Endodermal cell (in vitro differentiated cells): ENCODE measurements at regions not wholly inside any gene's neighbourhood (a gene's known extent, or its start where the extent isn't known, plus 50 kb on each side); places are given as distances from the start of the nearest gene placed in this dataset.

Source experiments
- DNase-seq: peaks from one replicate; pipeline ENCODE4 v3.0.0-alpha.2; 2017
- H3K27ac ChIP-seq: 2 replicates; pipeline ENCODE4 v1.5.1; 2013; ENCODE audit warnings: mild to moderate bottlenecking, low read depth, low read length, moderate library complexity
- H3K27me3 ChIP-seq: 2 replicates; pipeline ENCODE4 v1.6.1; 2013; ENCODE audit warnings: mild to moderate bottlenecking, low read length, moderate library complexity; ENCODE audit not compliant: insufficient read depth, control insufficient read depth, poor library complexity, severe bottlenecking
- H3K36me3 ChIP-seq: 2 replicates; pipeline ENCODE4 v1.7.0; 2013; ENCODE audit warnings: mild to moderate bottlenecking, low read length, moderate library complexity; ENCODE audit not compliant: control insufficient read depth, insufficient read depth
- H3K4me1 ChIP-seq: one replicate; pipeline ENCODE4 v1.7.0; 2013; ENCODE audit warnings: low read length; ENCODE audit not compliant: control insufficient read depth, insufficient read depth
- H3K4me3 ChIP-seq: 2 replicates; pipeline ENCODE4 v1.5.1; 2013; ENCODE audit warnings: mild to moderate bottlenecking, low read length, moderate library complexity
- H3K9ac ChIP-seq: 2 replicates; pipeline ENCODE4 v1.6.1; 2013; ENCODE audit warnings: mild to moderate bottlenecking, low read length, moderate library complexity; ENCODE audit not compliant: poor library complexity, severe bottlenecking; ENCODE audit errors: extremely low read depth
- H3K9me3 ChIP-seq: 2 replicates; pipeline ENCODE4 v1.6.1; 2013; ENCODE audit warnings: mild to moderate bottlenecking, low read length, moderate library complexity; ENCODE audit not compliant: control insufficient read depth
- H3K27ac Mint-ChIP-seq: 2 replicates; pipeline ENCODE4 v1.8.0; 2020; ENCODE audit warnings: mixed read lengths
- H3K27me3 Mint-ChIP-seq: 2 replicates; pipeline ENCODE4 v1.8.0; 2021; ENCODE audit warnings: mild to moderate bottlenecking, mixed read lengths; ENCODE audit not compliant: insufficient read depth
- H3K36me3 Mint-ChIP-seq: 2 replicates; pipeline ENCODE4 v1.8.0; 2020; ENCODE audit warnings: low read depth, mixed read lengths
- H3K4me1 Mint-ChIP-seq: 2 replicates; pipeline ENCODE4 v1.8.0; 2020; ENCODE audit warnings: mixed read lengths
- H3K4me3 Mint-ChIP-seq: 2 replicates; pipeline ENCODE4 v1.8.0; 2020; ENCODE audit warnings: mild to moderate bottlenecking, moderate library complexity, mixed read lengths
- H3K9me3 Mint-ChIP-seq: 2 replicates; pipeline ENCODE4 v1.8.0; 2020; ENCODE audit warnings: mild to moderate bottlenecking, mixed read lengths
- WGBS, 2 experiments: methylation state at CpG; one replicate each; pipeline versions ENCODE4 v1.1.5 to v1.1.7; 2013; ENCODE audit warnings: missing lambda C conversion rate in 2 of 2, mixed read lengths in 1 of 2; ENCODE audit not compliant: insufficient coverage in 1 of 2, insufficient read length in 1 of 2; 5-methylcytosine and 5-hydroxymethylcytosine counted together
- TF ChIP-seq, protein P1 (sequence below): fragments of 200-600 bp; sonication (generic); conservative IDR thresholded peaks from 2 replicates; pipeline ENCODE4 v1.5.0; 2021; ENCODE audit warnings: antibody characterized with exemption, mild to moderate bottlenecking

DNA sequence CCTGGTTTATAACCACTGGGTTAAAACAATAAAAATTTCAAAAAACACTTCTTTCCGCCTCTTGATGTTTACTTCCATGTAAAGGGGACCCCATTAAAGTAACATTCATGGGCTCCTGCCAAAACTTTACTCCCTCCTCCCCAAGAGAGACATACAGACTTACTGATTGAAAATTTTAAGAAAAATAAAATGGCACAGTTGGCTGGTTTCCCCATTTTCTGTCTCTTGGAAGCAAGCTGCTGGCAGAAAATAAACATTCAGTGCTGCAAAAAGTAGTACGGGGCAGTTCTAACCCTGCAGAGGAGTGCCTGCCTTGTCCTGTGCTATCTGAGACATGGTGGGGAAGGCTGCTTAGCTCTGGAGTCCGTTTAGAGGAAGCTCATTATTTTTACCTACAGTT lies 187.3 kb upstream of the INTU start:
- H3K4me1 Mint-ChIP-seq = no peaks in the 10 kb centered on the region
- TF ChIP-seq, protein P1, sequence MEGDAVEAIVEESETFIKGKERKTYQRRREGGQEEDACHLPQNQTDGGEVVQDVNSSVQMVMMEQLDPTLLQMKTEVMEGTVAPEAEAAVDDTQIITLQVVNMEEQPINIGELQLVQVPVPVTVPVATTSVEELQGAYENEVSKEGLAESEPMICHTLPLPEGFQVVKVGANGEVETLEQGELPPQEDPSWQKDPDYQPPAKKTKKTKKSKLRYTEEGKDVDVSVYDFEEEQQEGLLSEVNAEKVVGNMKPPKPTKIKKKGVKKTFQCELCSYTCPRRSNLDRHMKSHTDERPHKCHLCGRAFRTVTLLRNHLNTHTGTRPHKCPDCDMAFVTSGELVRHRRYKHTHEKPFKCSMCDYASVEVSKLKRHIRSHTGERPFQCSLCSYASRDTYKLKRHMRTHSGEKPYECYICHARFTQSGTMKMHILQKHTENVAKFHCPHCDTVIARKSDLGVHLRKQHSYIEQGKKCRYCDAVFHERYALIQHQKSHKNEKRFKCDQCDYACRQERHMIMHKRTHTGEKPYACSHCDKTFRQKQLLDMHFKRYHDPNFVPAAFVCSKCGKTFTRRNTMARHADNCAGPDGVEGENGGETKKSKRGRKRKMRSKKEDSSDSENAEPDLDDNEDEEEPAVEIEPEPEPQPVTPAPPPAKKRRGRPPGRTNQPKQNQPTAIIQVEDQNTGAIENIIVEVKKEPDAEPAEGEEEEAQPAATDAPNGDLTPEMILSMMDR = no peak
- no peaks in the 10 kb centered on the region for H3K36me3 Mint-ChIP-seq
- no peak for DNase-seq
- no peak overlapping the region for H3K27ac Mint-ChIP-seq
- Histone ChIP-seq H3K9ac (no peak overlapping the region), H3K27me3 (no peaks in the 10 kb centered on the region), H3K27ac (no peak overlapping the region), H3K4me3 (no peak overlapping the region), H3K4me1 (no peaks in the 10 kb centered on the region), H3K36me3 (no peaks in the 10 kb centered on the region), H3K9me3 (no peaks in the 10 kb centered on the region)
- no peaks in the 10 kb centered on the region for H3K9me3 Mint-ChIP-seq
- H3K27me3 Mint-ChIP-seq = no peaks in the 10 kb centered on the region
- WGBS, 2 experiments = 88% methylated on average over 3 of the region's 3 CpGs
- no peak overlapping the region for H3K4me3 Mint-ChIP-seq

DNA sequence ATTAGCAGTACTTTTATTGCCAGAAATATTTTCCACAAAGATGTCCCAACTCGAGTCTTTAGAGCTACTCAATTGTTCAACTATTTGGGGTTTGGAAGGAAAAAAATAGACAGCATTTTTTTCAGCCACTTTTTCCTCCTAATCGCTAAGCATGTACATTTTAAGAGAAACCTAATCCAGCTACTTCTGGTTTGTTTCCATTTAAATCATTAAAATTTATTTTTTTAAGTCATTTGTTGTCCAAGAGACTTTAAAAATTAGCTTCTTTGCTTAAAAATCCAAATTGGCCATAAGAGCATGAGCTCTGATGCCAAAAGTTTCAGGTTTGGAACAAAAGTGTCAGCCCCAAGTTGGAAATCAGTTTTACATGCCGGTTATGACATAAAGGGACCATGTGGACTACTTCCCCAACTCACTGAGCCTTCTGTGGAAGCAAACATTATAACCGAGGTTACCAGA lies 186.3 kb upstream of the INTU start:
- Histone ChIP-seq H3K4me1 (no peaks in the 10 kb centered on the region), H3K4me3 (no peak overlapping the region), H3K27me3 (no peaks in the 10 kb centered on the region), H3K36me3 (no peaks in the 10 kb centered on the region), H3K9ac (no peak overlapping the region), H3K27ac (no peak overlapping the region), H3K9me3 (no peaks in the 10 kb centered on the region)
- no peak for DNase-seq
- Mint-ChIP-seq H3K4me3 (no peak overlapping the region), H3K36me3 (no peaks in the 10 kb centered on the region), H3K27ac (no peak overlapping the region), H3K27me3 (no peaks in the 10 kb centered on the region), H3K4me1 (no peaks in the 10 kb centered on the region), H3K9me3 (no peaks in the 10 kb centered on the region)
- 80 to 96% methylated on average over 3 to 4 of the region's 4 CpGs for WGBS, 2 experiments
- TF ChIP-seq, protein P1 = no peak

DNA sequence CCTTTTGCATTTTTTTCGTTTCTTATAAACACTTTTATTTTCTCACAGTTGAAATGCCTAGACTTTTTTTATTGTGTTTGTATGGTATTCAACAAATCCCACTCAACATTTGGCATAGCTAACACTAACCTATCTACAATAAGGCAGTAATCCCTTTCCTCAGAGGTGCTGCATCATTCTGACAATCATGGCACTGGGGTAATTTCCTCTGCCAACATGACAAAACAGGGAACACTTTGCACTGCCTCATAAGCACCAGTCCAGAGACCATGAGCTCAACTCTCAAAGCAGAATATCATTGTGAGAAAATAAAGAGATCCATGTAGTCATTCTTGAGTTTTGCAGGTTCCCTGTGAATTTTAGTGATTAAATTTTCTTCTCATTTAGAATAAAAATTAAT lies 183.8 kb upstream of the INTU start:
- Mint-ChIP-seq H3K4me1 (no peaks in the 10 kb centered on the region), H3K36me3 (no peaks in the 10 kb centered on the region), H3K9me3 (no peaks in the 10 kb centered on the region), H3K27ac (no peak overlapping the region), H3K4me3 (no peak overlapping the region), H3K27me3 (no peaks in the 10 kb centered on the region)
- H3K27ac ChIP-seq = no peak overlapping the region
- no peaks in the 10 kb centered on the region for H3K36me3 ChIP-seq
- no peak for DNase-seq
- no peaks in the 10 kb centered on the region for H3K9me3 ChIP-seq
- H3K9ac ChIP-seq = no peak overlapping the region
- no peak overlapping the region for H3K4me3 ChIP-seq
- 83% methylated on average over 1 of the region's 1 CpG; no CpG with 5 or more reads in 1 of the 2 experiments for WGBS, 2 experiments
- TF ChIP-seq, protein P1 = no peak
- no peaks in the 10 kb centered on the region for H3K4me1 ChIP-seq
- H3K27me3 ChIP-seq = no peaks in the 10 kb centered on the region
